GM12878 (cell line): ENCODE measurements at regions not wholly inside any gene's neighbourhood (a gene's known extent, or its start where the extent isn't known, plus 50 kb on each side); places are given as distances from the start of the nearest gene placed in this dataset.

ENCODE experiments used
- ATAC-seq: fragments of 200-7000 bp; cut with Tn5 transposase; 3 replicates; pipeline ENCODE4 v1.9.1; 2020; ENCODE audit warnings: mild to moderate bottlenecking, moderate library complexity
- BruUV-seq: library from RNA; stranded (reverse); fragments of 400-500 nt; replicated peaks from 2 replicates; lab custom pipeline; 2021; lab: Mats Ljungman, UMichigan
- CTCF ChIA-PET: fragments of 300-600 bp; sonication (Branson Sonifier 250); formaldehyde crosslinking; extraction: SDS; loops from one replicate; lab custom pipeline; 2021; ENCODE audit warnings: inconsistent platforms; lab: Yijun Ruan, JAX
- POLR2A ChIA-PET: fragments of 350-600 bp; formaldehyde crosslinking; extraction: SDS; loops from one replicate; lab custom pipeline; 2021; ENCODE audit warnings: inconsistent platforms; lab: Charles Lee
- RAD21 ChIA-PET: fragments of 300-600 bp; sonication (Branson Sonifier 250); formaldehyde crosslinking; loops from one replicate; lab custom pipeline; 2023; ENCODE audit warnings: antibody characterized with exemption; ENCODE audit not compliant: unreplicated experiment; lab: Charles Lee
- SMC1A ChIA-PET: fragments of 300-600 bp; sonication (Branson Sonifier 250); formaldehyde crosslinking; loops from one replicate; lab custom pipeline; 2023; ENCODE audit not compliant: unreplicated experiment, uncharacterized antibody; lab: Charles Lee
- DNase-seq: peaks from one replicate; pipeline ENCODE4 v3.0.0-alpha.2; 2011; ENCODE audit warnings: low read depth, low spot score
- FAIRE-seq: peaks from 3 replicates; lab custom pipeline; 2011; peaks lifted over from hg19 to GRCh38; lab: Jason Lieb, UNC
- H2AFZ ChIP-seq: 2 replicates; pipeline ENCODE4 v1.6.0; 2011; ENCODE audit warnings: low read depth, low read length, control low read depth; ENCODE audit not compliant: control insufficient read depth
- H3K27ac ChIP-seq: 2 replicates; pipeline ENCODE4 v1.5.1; 2011; ENCODE audit warnings: control low read depth; ENCODE audit not compliant: control insufficient read depth, insufficient read depth
- H3K27me3 ChIP-seq, 2 experiments: replicated peaks in 1 of 2; 2 replicates each; pipeline versions ENCODE4 v1.6.0 to v1.6.1; 2011; ENCODE audit warnings: low read length in 1 of 2; ENCODE audit not compliant: control insufficient read depth in 2 of 2, insufficient read depth in 2 of 2
- H3K36me3 ChIP-seq, 2 experiments: 2 replicates each; pipeline ENCODE4 v1.5.1; 2011; ENCODE audit warnings: low read length in 1 of 2; ENCODE audit not compliant: control insufficient read depth in 2 of 2, insufficient read depth in 2 of 2
- H3K4me1 ChIP-seq: 2 replicates; pipeline ENCODE4 v1.6.1; 2011; ENCODE audit warnings: mild to moderate bottlenecking, low read length, moderate library complexity, mixed read lengths; ENCODE audit not compliant: control insufficient read depth, insufficient read depth
- H3K4me2 ChIP-seq: 2 replicates; pipeline ENCODE4 v1.6.0; 2011; ENCODE audit warnings: control low read depth; ENCODE audit not compliant: control insufficient read depth, insufficient read depth
- H3K4me3 ChIP-seq: fragments of 200-600 bp; sonication (generic); 2 replicates; pipeline ENCODE4 v1.5.1; 2016
- H3K79me2 ChIP-seq: 2 replicates; pipeline ENCODE4 v1.6.0; 2011; ENCODE audit warnings: low read length; ENCODE audit not compliant: control insufficient read depth, insufficient read depth
- H3K9ac ChIP-seq: 2 replicates; pipeline ENCODE4 v1.8.0; 2011; ENCODE audit warnings: low read length, control low read depth, mixed read lengths; ENCODE audit not compliant: control insufficient read depth, insufficient read depth
- H3K9me3 ChIP-seq: replicated peaks from 3 replicates; pipeline ENCODE4 v1.5.1; 2011; ENCODE audit warnings: mild to moderate bottlenecking, low read length; ENCODE audit not compliant: control insufficient read depth, insufficient read depth
- H4K20me1 ChIP-seq: 2 replicates; pipeline ENCODE4 v1.6.0; 2011; ENCODE audit not compliant: control insufficient read depth, insufficient read depth
- CHD2 ChIP-seq: IDR thresholded peaks from 2 replicates; pipeline ENCODE4 v1.6.1; 2011; ENCODE audit warnings: low read depth, low read length, improper control_type of control experiment, borderline replicate concordance
- ESRRA ChIP-seq: IDR thresholded peaks from 2 replicates; pipeline ENCODE4 v1.6.1; 2012; ENCODE audit warnings: mild to moderate bottlenecking, low read length, improper control_type of control experiment
- ETV6 ChIP-seq, 2 experiments: fragments of 450-650 bp in 1 of 2; IDR thresholded peaks in 1 of 2; conservative IDR thresholded peaks in 1 of 2; 2 replicates each; pipeline ENCODE4 v1.6.1; 2014; ENCODE audit warnings: antibody characterized with exemption in 1 of 2, borderline replicate concordance in 1 of 2, low read depth in 1 of 2, mild to moderate bottlenecking in 1 of 2, moderate library complexity in 1 of 2
- GABPA ChIP-seq: IDR thresholded peaks from 2 replicates; pipeline ENCODE4 v1.6.1; 2014; ENCODE audit warnings: antibody characterized with exemption, low read depth, mild to moderate bottlenecking, inconsistent platforms
- HDGF ChIP-seq: fragments of 450-650 bp; IDR thresholded peaks from 2 replicates; pipeline ENCODE4 v1.6.1; 2016; ENCODE audit warnings: antibody characterized with exemption
- MYC ChIP-seq: IDR thresholded peaks from 2 replicates; pipeline ENCODE4 v1.6.1; 2011; ENCODE audit warnings: mild to moderate bottlenecking, low read length, moderate library complexity, inconsistent platforms; ENCODE audit not compliant: insufficient read depth, insufficient replicate concordance, insufficient read length, severe bottlenecking
- NFYA ChIP-seq: IDR thresholded peaks from 2 replicates; pipeline ENCODE4 v1.6.1; 2011; ENCODE audit warnings: low read depth, mild to moderate bottlenecking, low read length, improper control_type of control experiment, borderline replicate concordance
- PML ChIP-seq: IDR thresholded peaks from 2 replicates; pipeline ENCODE4 v1.6.1; 2012; ENCODE audit warnings: low read length, inconsistent platforms
- RAD51 ChIP-seq: fragments of 450-650 bp; IDR thresholded peaks from 2 replicates; pipeline ENCODE4 v1.6.1; 2016; ENCODE audit warnings: moderate library complexity, mild to moderate bottlenecking, inconsistent platforms
- SP1 ChIP-seq: IDR thresholded peaks from one replicate; pipeline ENCODE4 v1.6.1; 2011; ENCODE audit warnings: low read depth, low read length
- SREBF1 ChIP-seq: IDR thresholded peaks from 2 replicates; pipeline ENCODE4 v1.6.1; 2012; ENCODE audit warnings: mild to moderate bottlenecking, low read length
- TBL1XR1 ChIP-seq: IDR thresholded peaks from 2 replicates; pipeline ENCODE4 v1.6.1; 2012; ENCODE audit warnings: low read depth, low read length, improper control_type of control experiment
- TCF12 ChIP-seq: IDR thresholded peaks from 2 replicates; pipeline ENCODE4 v1.6.1; 2011; ENCODE audit warnings: low read depth, mild to moderate bottlenecking, low read length
- TCF7 ChIP-seq: IDR thresholded peaks from 2 replicates; pipeline ENCODE4 v1.6.1; 2014; ENCODE audit warnings: antibody characterized with exemption, borderline replicate concordance
- ZBED1 ChIP-seq: IDR thresholded peaks from 2 replicates; pipeline ENCODE4 v1.6.1; 2016; ENCODE audit warnings: borderline replicate concordance
- ZNF384 ChIP-seq: IDR thresholded peaks from 2 replicates; pipeline ENCODE4 v1.6.1; 2012; ENCODE audit warnings: low read depth, mild to moderate bottlenecking, low read length, improper control_type of control experiment, borderline replicate concordance
- ZSCAN29 ChIP-seq: fragments of 450-650 bp; IDR thresholded peaks from 2 replicates; pipeline ENCODE4 v1.6.1; 2017; ENCODE audit warnings: mild to moderate bottlenecking, moderate library complexity
- WGBS: methylation state at CpG from one replicate; pipeline ENCODE4 v1.1.6; 2016; ENCODE audit warnings: low lambda C conversion rate; ENCODE audit not compliant: insufficient replicate concordance, insufficient coverage; ENCODE audit errors: missing lambda C conversion rate; 5-methylcytosine and 5-hydroxymethylcytosine counted together
- in situ Hi-C: fragments of 300-500 bp; cut with MboI; formaldehyde crosslinking; loops from 9 replicates; pipeline ENCODE4 v1.14.3; 2018; ENCODE audit warnings: mixed read lengths
- intact Hi-C: fragments of 100-400 bp; cut with micrococcal nuclease; formaldehyde crosslinking; loops from one replicate; pipeline ENCODE4 v1.14.2; 2022; ENCODE audit not compliant: unreplicated experiment
- TF ChIP-seq, protein P1 (sequence below): fragments of 450-650 bp; IDR thresholded peaks from 2 replicates; pipeline ENCODE4 v1.6.1; 2018; ENCODE audit warnings: borderline replicate concordance, mild to moderate bottlenecking; ENCODE audit not compliant: partially characterized antibody
- TF ChIP-seq, protein P2 (sequence below): fragments of 150-350 bp; IDR thresholded peaks from 2 replicates; pipeline ENCODE4 v1.6.1; 2016; ENCODE audit warnings: low read depth, low read length

DNA sequence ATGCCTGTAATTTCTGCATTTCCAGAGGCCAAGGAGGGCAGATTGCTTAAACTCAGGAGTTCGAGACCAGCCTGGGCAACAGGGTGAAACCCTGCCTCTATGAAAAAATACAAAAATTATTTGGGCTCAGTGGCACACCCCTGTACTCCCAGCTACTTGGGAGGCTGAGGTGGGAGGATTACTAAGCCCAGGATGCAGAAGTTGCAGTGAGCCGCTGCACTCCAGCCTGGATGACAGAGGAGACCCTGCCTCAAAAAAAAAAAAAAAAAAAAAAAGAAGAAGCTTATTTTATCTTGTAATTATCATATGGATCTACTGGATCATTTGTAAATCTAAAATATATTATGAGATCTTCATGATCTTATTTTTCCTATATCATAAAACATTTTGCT is 84.1 kb downstream of the PPCDC start:
- no peaks in the 10 kb centered on the region for H3K79me2 ChIP-seq
- no TSS peak for BruUV-seq
- ChIA-PET SMC1A (interaction anchor here (0.7 to 8.5 kb wide), 11 partner anchors 9 to 97 kb away, joined by 3 to 97 read pairs (median 6); partner anchors contain the start of gene C15orf39), POLR2A (interaction anchor here (1.4 to 5.6 kb wide), 9 partner anchors 10 to 94 kb away, joined by 3 to 49 read pairs (median 9); partner anchors contain the start of gene C15orf39), CTCF (interaction anchor here (1.4 to 2.6 kb wide), 5 partner anchors 9 to 96 kb away, joined by 4 to 10 read pairs (median 5); partner anchors contain the start of gene C15orf39), RAD21 (interaction anchor here (0.6 to 6.7 kb wide), 11 partner anchors 8 to 97 kb away, joined by 3 to 52 read pairs (median 13); partner anchors contain the start of gene C15orf39)
- in situ Hi-C loops: no loop called here
- H2AFZ ChIP-seq: no peak overlapping the region
- TF ChIP-seq PML: no peak
- no peak for TF ChIP-seq NFYA
- no peak for TF ChIP-seq RAD51
- TF ChIP-seq GABPA: no peak
- no peak for TF ChIP-seq SP1
- TF ChIP-seq ESRRA: no peak
- no peak for TF ChIP-seq TBL1XR1
- TF ChIP-seq TCF7: no peak
- no peak for TF ChIP-seq CHD2
- TF ChIP-seq MYC: no peak
- TF ChIP-seq, protein P1, sequence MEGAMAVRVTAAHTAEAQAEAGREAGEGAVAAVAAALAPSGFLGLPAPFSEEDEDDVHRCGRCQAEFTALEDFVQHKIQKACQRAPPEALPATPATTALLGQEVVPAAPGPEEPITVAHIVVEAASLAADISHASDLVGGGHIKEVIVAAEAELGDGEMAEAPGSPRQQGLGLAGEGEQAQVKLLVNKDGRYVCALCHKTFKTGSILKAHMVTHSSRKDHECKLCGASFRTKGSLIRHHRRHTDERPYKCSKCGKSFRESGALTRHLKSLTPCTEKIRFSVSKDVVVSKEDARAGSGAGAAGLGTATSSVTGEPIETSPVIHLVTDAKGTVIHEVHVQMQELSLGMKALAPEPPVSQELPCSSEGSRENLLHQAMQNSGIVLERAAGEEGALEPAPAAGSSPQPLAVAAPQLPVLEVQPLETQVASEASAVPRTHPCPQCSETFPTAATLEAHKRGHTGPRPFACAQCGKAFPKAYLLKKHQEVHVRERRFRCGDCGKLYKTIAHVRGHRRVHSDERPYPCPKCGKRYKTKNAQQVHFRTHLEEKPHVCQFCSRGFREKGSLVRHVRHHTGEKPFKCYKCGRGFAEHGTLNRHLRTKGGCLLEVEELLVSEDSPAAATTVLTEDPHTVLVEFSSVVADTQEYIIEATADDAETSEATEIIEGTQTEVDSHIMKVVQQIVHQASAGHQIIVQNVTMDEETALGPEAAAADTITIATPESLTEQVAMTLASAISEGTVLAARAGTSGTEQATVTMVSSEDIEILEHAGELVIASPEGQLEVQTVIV: no peak
- TF ChIP-seq ZNF384: no peak
- no peak for TF ChIP-seq ZSCAN29
- no peak for TF ChIP-seq TCF12
- no peak for TF ChIP-seq ETV6 (conservative IDR thresholded peaks at IDR 0.05 in 1 of 2, IDR thresholded peaks at IDR 0.05 in 1 of 2; ENCODE audit: borderline replicate concordance in 1 of 2, low read depth in 1 of 2)
- TF ChIP-seq SREBF1: no peak
- no peak for TF ChIP-seq HDGF
- TF ChIP-seq, protein P2, sequence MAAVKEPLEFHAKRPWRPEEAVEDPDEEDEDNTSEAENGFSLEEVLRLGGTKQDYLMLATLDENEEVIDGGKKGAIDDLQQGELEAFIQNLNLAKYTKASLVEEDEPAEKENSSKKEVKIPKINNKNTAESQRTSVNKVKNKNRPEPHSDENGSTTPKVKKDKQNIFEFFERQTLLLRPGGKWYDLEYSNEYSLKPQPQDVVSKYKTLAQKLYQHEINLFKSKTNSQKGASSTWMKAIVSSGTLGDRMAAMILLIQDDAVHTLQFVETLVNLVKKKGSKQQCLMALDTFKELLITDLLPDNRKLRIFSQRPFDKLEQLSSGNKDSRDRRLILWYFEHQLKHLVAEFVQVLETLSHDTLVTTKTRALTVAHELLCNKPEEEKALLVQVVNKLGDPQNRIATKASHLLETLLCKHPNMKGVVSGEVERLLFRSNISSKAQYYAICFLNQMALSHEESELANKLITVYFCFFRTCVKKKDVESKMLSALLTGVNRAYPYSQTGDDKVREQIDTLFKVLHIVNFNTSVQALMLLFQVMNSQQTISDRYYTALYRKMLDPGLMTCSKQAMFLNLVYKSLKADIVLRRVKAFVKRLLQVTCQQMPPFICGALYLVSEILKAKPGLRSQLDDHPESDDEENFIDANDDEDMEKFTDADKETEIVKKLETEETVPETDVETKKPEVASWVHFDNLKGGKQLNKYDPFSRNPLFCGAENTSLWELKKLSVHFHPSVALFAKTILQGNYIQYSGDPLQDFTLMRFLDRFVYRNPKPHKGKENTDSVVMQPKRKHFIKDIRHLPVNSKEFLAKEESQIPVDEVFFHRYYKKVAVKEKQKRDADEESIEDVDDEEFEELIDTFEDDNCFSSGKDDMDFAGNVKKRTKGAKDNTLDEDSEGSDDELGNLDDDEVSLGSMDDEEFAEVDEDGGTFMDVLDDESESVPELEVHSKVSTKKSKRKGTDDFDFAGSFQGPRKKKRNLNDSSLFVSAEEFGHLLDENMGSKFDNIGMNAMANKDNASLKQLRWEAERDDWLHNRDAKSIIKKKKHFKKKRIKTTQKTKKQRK: no peak
- no peak for TF ChIP-seq ZBED1
- WGBS: 94% methylated on average over 2 of the region's 2 CpGs
- H3K36me3 ChIP-seq: no peaks in the 10 kb centered on the region
- no peaks in the 10 kb centered on the region for H4K20me1 ChIP-seq
- no peaks in the 10 kb centered on the region for H3K9me3 ChIP-seq
- ATAC-seq (no peak), DNase-seq (no peak), FAIRE-seq (no peak)
- intact Hi-C loops: loop anchor here (2.0 kb wide), 1 partner anchor 319 kb away; no protein-coding TSS in a partner anchor
- no peaks in the 10 kb centered on the region for H3K27me3 ChIP-seq
- peaks cover 77% of the 10 kb centered on the region for H3K4me1 ChIP-seq
- H3K27ac ChIP-seq: 0 out of 2 replicates have a peak overlapping the region, but pooled peaks have one; percentile 69
- no peak overlapping the region for H3K4me2 ChIP-seq
- no peak overlapping the region for H3K9ac ChIP-seq
- no peak overlapping the region for H3K4me3 ChIP-seq
